HG03565 (cell line): ENCODE measurements at regions not wholly inside any gene's neighbourhood (a gene's known extent, or its start where the extent isn't known, plus 50 kb on each side); places are given as distances from the start of the nearest gene placed in this dataset.
"Not testable (repeated sequence)": the region's sequence is repeated elsewhere in the genome, so short reads cannot be mapped to it uniquely, and the experiment has no call there.

ENCODE experiments used
- ATAC-seq: cut with Tn5 transposase; IDR thresholded peaks from one replicate; pipeline ENCODE4 v1.9.1; 2021; ENCODE audit warnings: mild to moderate bottlenecking, moderate library complexity; ENCODE audit not compliant: unreplicated experiment

DNA sequence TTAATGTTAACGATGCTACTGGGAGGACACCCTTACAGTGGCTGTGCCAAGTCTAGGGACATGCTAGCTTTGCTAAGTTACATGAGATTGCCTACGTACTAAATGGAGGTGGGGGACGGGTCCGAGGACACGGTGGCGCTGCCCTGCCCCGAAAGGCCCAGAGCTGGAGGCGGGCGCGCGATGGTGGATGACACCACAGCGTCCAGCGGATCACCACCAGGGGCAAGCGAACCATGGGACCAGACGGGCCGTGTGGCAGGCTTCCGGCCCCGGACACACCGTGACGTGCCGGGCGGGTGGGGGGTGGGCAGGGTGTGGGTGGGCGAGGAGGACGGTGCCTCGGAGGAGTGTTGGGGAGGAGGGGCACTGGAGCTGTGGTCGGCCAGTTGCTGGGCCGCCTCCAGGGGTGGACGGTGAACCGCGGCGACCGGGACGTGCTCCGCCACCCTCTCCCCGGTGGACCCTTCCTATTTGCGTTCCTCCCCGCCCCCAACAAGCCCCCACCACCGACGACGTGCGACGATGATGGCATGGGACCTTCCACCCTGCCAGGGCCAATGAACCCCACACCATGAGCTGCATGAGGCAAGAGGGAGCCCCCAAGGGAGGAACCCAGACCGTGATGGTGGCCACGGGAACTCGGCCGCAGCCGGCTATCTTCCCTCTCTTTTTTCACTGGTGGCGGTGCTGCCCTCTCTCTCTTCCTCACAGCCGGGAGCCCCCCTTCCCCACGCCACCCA is 773.3 kb upstream of the DEFB115 start:
- ATAC-seq = no peak

DNA sequence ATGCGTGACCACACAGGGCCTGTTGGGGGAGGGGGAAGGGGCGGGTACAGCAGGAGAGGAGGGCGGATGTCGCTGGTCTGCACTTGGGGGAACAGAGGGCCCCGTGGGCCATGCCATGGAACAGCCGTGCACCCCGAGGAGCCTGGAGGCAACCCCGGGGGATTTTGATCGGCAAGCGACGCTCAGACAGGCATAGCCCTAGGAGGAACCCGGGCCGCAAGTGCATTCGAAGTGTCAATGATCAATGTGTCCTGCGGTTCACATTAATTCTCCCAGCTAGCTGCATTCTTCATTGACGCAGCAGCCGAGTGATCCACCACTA is 772.8 kb upstream of the DEFB115 start:
- ATAC-seq = no peak

DNA sequence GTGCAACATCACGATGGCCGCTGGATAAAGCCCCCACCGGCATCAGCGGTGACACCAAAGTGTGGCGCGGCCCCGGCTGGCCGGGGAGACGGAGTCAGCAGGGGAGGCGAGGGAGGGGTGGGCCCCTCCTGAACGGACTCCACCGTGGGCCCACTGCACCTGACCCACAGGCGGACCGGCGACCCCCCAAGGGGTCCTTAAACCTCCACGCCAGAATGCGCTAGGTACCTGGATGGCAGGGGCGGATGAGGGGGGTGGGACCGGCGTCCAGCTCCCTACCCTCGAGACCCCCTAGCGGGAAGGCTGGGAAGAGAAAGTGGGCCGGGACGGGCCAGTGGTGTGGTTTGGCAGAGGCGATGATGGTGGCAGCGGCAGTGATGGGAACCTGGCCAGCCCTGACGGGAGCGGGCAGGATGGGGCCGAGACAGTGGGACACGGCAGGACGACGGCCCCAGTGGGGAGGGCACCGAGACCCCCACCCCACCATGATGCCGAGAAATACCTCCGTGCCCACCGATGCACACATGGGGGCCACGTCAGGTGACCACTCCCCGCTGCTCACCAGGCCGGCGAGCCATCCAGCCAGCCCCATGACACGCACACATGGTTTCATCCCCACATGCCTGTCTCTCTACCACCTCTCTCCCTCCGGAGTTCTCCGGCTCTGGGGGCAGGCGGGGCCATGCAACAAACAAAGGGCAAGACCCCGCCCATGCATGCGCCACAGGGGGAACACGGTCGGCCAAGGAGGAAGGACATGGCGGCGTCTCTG is 771.9 kb upstream of the DEFB115 start:
- no peak for ATAC-seq

DNA sequence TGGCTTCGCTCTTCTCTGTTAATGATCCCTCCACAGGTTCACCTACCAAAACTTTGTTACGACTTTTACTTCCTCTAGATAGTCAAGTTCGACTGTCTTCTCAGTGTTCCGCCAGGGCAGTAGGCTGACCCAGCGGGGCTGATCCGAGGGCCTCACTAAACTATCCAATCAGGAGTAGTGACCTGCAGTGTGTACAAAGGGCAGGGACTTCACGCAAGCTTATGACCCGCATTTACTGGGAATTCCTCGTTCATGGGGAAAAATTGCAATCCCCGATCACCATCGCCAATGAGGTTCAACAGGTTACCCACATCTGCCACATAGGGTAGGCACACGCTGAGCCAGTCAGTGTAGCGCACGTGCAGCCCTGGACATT is 771.4 kb upstream of the DEFB115 start:
- ATAC-seq = no peak

DNA sequence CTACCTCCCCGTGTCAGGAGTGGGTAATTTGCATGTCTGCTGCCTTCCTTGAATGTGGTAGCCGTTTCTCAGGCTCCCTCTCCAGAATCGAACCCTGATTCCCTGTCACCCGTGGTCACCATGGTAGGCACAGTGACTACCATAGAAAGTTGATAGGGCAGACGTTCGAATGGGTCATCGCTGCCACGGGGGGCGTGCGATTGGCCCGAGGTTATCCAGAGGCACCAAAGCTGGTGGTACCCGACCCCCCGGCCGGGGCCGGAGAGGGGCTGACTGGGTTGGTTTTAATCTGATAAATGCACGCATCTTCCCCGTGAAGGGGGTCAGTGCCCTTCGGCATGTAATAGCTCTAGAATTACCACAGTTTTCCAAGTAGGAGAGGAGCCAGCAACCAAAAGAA is 770.0 kb upstream of the DEFB115 start:
- ATAC-seq = not testable (repeated sequence)

DNA sequence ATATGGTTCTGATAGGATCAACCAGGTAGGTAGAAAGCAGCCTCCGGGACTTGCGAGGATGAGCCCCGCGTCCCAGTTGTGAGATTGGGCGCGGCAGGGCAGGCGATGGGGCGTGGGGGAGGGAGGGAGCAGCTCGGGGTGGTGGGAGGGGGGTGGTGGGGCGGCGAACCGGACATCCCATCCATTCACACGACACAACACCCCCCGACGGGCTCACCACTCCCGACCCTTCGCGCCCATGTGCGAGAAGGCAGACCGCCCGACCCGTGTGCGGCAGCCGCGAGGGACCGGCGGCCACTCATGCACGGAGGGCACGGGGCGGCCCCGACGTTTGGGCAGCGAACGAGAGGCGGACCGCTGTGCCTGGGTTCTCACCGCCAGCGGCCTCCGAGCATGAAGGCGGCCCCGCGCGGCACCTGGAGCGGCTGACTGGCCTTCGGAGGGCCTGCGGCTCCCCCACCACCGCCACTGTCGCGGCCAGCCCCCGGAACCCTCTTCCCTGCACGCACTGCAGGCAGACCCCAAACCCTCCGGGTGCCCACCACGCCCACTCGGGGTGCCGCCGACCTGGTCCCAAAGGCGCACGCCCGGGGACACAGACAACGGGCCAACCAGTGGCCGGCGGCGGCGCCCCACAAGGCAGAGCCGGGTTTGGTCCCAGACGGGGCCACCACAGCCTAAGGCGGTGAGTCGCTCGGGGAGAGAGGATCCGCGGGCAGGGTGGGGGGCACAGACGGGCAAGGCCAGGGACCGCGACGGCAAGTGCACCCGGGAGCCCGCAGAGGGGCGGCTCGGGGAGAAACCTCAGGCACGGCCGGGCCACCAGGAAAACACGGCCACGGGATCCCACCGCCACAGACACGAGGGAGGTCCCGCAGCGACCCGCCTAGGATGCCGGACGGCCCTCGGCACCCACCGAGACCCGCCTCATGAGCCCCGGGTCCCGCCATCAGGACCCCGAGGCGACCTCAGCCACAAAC is 769.2 kb upstream of the DEFB115 start:
- ATAC-seq = no peak

DNA sequence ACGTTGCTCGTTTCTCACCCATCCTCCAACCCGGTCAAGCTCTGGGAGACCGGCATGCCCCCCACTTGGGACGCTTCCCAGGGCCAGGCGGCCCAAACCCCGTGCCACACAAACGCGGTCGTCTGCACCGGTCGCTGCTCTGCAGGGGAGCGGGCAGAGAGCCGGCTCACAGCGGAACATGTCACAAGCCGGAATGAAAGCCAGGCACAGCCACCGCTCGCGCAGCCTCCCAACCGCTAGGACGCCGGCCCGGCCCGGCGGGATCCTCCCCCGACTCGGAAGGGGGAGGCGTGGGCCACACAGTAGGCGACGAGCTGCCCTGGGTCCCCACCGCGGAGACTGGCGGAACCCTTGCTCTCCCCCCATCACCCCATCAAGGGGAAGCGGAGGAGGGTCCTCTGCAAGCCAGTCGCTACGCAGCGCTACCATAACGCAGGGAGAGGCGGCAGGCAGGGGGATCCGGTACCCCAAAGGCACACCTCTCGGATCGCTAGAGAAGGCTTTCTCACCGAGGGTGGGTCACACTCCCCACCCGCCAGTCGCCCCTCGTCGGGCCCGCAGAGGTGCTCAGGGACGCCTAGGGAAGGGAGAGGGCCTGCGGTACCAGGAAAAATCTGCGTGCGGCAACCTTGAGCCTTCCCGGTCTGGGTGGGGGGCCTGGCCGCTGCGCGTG is 768.4 kb upstream of the DEFB115 start:
- ATAC-seq = no peak

DNA sequence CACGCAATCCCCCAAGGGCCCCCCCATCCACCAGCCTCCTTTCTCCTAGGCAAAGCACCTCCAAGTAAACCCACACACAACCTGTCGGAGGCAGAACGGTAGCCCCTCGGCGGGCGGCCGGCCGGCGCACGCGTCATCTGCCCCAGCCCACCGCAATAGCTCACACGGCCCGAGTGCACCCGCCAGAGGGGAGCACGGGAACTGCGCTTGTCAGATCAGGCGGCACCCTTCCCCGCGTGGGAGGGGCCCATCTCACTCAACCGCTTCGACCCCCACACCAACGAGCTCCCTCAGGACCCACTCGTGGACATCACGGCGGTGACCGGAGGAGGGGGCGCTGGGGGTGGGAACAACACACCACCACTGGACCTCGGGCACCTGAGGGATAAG is 767.9 kb upstream of the DEFB115 start:
- no peak for ATAC-seq

DNA sequence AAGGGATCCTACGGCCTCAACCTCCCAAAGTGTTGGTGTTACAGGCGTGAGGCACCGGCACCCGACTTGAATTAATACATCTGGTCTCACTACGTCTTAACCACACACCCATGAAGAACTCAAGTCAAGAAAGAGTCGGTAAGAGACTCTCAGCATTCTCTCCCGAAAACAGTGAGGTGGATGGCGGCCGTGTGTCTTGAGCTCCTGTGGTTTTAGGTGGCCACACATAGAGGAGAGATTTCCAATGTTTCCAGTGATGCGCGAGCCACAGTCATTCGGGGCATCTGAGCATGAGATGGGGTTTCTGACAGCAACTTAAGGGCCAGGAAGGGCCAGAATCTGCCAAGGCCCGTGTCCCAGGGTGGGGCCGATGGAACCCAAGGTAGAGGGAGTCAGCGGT is 766.4 kb upstream of the DEFB115 start:
- ATAC-seq = no peak

DNA sequence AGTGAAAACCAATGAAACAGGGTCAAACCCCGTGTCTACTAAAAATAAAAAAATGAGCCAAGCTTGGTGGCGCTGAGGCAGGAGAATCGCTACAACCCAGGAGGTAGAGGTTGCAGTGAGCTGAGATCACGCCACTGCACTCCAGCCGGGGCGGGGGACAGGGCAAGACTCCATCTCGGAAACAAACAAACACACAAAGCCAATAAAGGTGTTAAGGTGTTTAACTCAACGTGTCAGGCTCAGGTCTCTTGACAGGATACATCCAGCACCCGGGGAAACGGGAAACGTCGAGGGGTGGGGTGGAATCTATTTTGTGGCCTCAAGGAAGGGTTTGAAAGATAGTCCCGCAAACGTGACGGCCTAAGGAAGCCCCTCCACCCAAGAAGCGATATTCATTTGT is 760.8 kb upstream of the DEFB115 start:
- not testable (repeated sequence) for ATAC-seq

DNA sequence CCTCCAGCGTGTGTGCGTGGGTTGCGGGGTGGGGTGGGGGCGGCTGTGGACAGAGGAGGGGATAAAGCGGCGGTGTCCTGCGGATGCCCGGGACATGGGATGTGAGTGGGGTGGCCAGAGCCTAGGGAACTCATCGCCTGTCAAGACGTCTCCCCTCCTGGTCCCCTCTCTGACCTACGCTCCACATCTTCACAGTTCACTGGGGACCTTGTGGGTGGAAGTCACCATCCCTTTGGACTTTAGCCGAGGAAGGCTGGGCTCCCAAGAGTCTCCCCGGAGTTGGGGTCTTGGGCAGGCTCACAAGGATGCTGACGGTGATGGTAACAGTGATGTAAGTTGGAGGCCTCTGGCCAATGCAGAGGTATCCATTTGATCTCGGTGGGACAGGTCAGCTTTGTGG is 760.3 kb upstream of the DEFB115 start:
- ATAC-seq = not testable (repeated sequence)

DNA sequence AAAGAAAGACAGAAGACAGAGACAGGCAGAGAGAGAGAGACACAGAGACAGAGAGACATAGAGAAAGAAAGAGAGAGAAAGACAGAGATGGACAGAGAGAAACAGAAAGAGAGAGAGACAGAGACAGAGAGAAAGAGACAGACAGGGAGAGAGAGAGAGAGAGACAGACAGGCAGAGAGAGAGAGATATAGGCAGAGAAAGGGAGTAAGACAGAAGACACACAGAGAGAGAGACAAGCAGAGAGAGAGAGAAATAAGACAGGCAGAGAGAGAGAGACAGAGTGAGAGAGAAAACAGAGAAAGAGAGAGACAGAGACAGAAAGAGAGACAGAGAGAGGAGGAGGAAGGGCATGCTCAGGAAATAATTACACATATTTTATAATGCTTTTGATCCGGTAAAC is 758.3 kb upstream of the DEFB115 start:
- ATAC-seq = no peak

DNA sequence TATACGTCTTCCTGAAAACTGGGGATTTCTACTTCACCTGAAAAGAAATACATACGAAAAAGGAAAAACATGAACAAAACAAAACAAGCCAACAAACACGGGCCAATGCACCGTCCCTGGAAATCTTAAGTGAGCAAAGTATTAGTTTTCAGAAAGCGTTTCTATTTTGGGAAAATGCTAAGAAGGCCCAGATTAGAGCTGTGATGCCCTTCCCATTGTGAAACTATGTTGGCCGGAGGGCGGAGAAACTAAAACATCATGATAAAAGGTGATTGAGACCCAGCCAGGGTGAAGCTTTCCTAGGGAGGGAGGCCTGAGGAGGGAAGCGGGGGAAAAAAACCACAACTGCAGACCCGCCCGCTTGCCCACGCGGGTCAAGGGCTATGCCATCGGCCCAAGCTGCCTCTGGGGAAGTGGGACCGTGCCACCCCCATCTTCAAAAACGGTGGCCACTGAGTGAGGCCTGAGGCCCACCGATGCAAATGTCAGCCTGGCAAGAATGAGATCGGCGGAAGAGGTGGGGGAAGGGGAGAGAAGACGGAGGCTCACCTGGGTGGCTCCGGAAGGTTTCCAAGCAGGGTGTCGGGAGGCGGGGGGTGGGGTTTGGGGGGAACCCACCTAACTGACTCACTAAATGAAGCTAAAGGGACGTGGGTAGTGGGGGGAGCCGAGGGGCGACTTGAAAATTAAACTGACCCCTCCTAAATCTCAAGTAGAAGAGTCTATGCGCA is 757.6 kb upstream of the DEFB115 start:
- ATAC-seq = not testable (repeated sequence)

DNA sequence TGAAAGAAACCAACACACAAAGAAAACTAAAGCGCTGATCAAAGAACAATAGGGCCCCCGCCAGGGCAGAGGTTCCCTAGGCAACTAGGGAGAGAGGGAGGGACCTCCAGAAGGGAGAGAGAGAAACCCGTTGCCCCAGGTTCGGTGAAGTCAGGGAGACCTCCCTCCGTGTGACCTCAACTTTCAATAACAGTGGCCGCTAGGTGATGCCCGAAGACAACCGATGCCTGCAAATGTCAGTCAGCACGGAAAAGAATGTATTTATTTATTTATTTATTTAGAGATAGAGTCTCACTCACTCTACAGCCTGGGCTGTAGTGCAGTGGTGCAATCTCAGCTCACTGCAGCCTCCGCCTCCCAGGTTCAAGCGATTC is 757.0 kb upstream of the DEFB115 start:
- ATAC-seq = not testable (repeated sequence)

DNA sequence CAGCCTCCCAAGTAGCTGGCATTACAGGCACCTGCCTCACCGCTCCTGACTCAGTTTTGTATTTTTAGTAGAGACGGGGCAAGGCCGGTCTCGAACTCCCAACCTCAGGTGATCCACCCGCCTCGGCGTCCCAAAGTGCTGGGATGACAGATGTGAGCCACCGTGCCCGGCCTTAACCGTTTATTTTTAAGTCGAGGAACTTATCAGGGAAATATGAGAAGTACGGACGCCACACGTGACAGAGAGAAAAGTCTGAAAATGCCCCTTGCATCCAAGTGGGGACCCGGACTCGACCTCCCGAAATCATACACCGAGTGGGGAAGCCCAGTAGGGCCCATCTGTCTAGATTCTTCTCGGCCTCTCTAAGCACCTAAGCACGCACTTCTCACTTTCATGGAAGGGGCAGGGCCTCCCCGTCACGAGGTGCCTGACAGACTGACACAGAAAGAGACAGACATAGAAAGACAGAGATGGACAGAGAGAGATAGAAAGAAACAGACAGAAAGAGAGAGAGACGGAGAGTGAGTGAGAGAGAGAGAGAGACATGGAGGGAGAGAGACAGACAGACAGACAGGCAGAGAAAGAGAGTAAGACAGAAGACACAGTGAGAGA is 756.5 kb upstream of the DEFB115 start:
- no peak for ATAC-seq

DNA sequence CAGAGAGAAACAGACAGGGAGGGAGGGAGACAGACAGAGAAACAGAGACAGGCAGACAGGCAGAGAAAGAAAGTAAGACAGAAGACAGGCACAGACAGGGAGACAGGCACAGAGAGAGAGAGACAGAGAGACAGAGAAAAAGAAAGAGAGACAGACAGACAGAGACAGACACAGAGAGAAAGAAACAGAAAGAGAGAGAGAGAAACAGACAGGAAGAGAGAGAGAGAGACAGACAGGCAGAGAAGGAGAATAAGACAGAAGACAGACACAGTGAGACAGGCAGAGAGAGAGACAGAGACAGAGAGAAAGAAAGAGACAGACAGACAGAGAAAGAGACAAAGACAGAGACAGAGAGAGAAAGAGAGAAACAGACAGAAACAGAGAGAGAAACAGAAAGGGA is 754.8 kb upstream of the DEFB115 start:
- ATAC-seq = no peak

DNA sequence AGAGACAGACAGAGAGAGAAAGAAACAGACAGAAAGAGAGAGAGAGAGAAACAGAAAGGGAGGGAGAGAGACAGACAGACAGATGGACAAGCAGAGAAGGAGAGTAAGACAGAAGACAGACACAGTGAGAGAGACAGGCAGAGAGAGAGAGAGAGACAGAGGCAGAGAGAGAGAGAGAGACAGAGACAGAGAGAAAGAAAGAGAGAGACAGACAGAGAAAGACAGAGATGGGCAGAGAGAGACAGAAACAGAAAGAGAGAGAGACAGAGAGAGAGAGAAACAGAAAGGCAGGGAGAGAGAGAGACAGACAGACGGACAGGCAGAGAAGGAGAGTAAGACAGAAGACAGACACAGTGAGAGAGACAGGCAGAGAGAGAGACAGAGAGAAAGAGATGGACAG is 754.3 kb upstream of the DEFB115 start:
- ATAC-seq = not testable (repeated sequence)

DNA sequence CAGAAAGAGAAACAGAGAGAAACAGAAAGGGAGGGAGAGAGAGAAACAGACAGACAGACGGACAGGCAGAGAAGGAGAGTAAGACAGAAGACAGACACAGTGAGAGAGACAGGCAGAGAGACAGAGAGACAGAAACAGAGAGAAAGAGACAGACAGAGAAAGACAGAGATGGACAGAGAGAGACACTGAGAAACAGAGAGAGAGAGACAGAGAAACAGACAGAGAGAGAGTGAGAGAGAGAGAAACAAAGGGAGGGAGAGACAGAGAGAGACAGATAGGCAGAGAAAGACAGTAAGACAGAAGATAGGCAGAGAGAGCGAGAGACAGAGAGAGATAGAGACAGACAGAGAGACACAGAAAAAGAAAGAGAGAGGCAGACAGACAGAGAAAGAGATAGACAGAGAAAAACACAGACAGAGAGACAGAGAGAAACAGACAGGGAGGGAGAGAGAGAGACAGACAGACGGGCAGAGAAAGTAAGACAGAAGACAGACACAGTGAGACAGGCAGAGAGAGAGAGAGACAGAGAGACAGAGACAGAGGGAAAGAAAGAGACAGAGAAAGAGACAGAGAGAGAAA is 753.4 kb upstream of the DEFB115 start:
- no peak for ATAC-seq

DNA sequence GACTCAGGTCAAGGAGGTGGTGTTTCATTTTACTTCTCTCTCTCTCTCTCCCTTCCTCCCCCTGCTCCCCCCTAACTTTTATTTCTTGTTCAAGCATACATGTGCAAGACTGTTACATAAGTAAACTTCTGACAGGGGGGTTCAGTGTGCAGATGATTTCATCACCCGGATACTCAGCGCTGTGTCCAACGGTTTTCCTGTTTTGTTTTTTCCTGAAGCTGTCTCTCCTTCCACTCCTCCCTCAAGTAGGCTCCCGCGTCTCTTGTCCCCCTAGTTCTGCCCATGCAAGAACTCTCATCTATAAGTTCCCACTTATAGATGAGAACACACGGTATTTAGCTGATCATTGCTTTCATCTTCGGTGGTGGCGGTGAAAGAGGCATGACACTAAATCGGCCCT is 751.9 kb upstream of the DEFB115 start:
- no peak for ATAC-seq

DNA sequence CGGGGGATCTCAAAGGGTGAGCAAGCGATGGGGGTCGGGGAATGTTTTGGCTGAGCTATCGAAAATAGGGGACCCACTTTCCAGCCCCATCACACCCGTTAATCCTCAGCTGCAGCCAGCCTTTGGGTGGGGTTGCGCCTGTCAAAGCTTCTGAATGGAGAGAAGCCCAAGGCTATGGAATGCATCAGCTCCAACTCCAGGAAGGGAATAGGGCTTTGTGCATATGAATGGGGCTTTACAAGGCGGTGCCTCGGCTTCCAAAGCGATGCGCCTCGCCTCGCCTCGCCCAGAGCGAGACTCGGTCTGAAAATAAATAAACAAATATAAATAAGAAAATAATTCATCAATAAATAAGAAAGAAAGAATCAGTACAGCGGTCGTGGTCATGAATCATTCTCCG is 751.4 kb upstream of the DEFB115 start:
- ATAC-seq = no peak
